Dermis microvascular lymphatic vessel endothelial cell (primary cell): ENCODE measurements at regions not wholly inside any gene's neighbourhood (a gene's known extent, or its start where the extent isn't known, plus 50 kb on each side); places are given as distances from the start of the nearest gene placed in this dataset.
A peak's percentile ranks its signal among the peaks of the same experiment; 100 is the strongest.
"Not testable (repeated sequence)": the region's sequence is repeated elsewhere in the genome, so short reads cannot be mapped to it uniquely, and the experiment has no call there.

Source experiments
- DNase-seq, 2 donors: peaks; one replicate each; pipeline versions ENCODE4 v3.0.0 to v3.0.0-alpha.2; 2010; ENCODE audit warnings: low read depth in 2 of 2

- DNase-seq, result no peak
Observed at GRCh38 chr10:6817770-6818169, 237.7 kb upstream of the PRKCQ start.

GRCh38 chr10:6815346-6815745, 235.3 kb upstream of the PRKCQ start:
- no peak for DNase-seq

- no peak for DNase-seq
Observed at GRCh38 chr10:6813856-6814255, 233.8 kb upstream of the PRKCQ start.

GRCh38 chr10:6813306-6813705, 233.2 kb upstream of the PRKCQ start:
- DNase-seq, result no peak

GRCh38 chr10:6811153-6811552, 231.1 kb upstream of the PRKCQ start:
- DNase-seq, result no peak

GRCh38 chr10:6803427-6803783, 223.3 kb upstream of the PRKCQ start:
- no peak for DNase-seq

GRCh38 chr10:6802759-6803426, 222.8 kb upstream of the PRKCQ start:
- no peak for DNase-seq

- DNase-seq, result no peak
Observed at GRCh38 chr10:6796231-6796630, 216.2 kb upstream of the PRKCQ start.

GRCh38 chr10:6795541-6795940, 215.5 kb upstream of the PRKCQ start:
- DNase-seq, result no peak

- not testable (repeated sequence) for DNase-seq
Observed at GRCh38 chr10:6794841-6795240, 214.8 kb upstream of the PRKCQ start.

GRCh38 chr10:6794441-6794840, 214.4 kb upstream of the PRKCQ start:
- no peak for DNase-seq

GRCh38 chr10:6788731-6789130, 208.7 kb upstream of the PRKCQ start:
- no peak for DNase-seq

- no peak for DNase-seq
Observed at GRCh38 chr10:6788231-6788630, 208.2 kb upstream of the PRKCQ start.

GRCh38 chr10:6787718-6788117, 207.6 kb upstream of the PRKCQ start:
- no peak for DNase-seq

- no peak for DNase-seq
Observed at GRCh38 chr10:6787091-6787490, 207.0 kb upstream of the PRKCQ start.

GRCh38 chr10:6786579-6787031, 206.5 kb upstream of the PRKCQ start:
- no peak for DNase-seq

- not testable (repeated sequence) for DNase-seq
Observed at GRCh38 chr10:6784429-6784828, 204.4 kb upstream of the PRKCQ start.

- no peak for DNase-seq
Observed at GRCh38 chr10:6783471-6783870, 203.4 kb upstream of the PRKCQ start.

GRCh38 chr10:6782378-6782777, 202.3 kb upstream of the PRKCQ start:
- DNase-seq, result no peak

- no peak for DNase-seq
Observed at GRCh38 chr10:6781133-6781770, 201.2 kb upstream of the PRKCQ start.

- no peak for DNase-seq
Observed at GRCh38 chr10:6780008-6780677, 200.1 kb upstream of the PRKCQ start.

- peak in 1 of 2 donors; percentile 13 for DNase-seq
Observed at GRCh38 chr10:6778992-6779701, 199.1 kb upstream of the PRKCQ start.
